Esophagus squamous epithelium (tissue), 4 donors: ENCODE measurements at regions not wholly inside any gene's neighbourhood (a gene's known extent, or its start where the extent isn't known, plus 50 kb on each side); places are given as distances from the start of the nearest gene placed in this dataset.

Experiments
- CTCF ChIP-seq, 6 experiments: fragments of 450-650 bp in 4 of 6; fragments of 200-600 bp in 2 of 6; sonication (generic) in 2 of 6; IDR thresholded peaks; one replicate each; pipeline ENCODE4 v1.5.1; 2016 to 2019; ENCODE audit warnings: antibody characterized with exemption in 6 of 6, mild to moderate bottlenecking in 4 of 6, moderate library complexity in 4 of 6
- POLR2A ChIP-seq, 4 donors: fragments of 450-650 bp; IDR thresholded peaks; one replicate each; pipeline ENCODE4 v1.6.1; 2017; ENCODE audit warnings: antibody characterized with exemption in 4 of 4, mild to moderate bottlenecking in 4 of 4, moderate library complexity in 3 of 4

- TF ChIP-seq CTCF (IDR thresholded peaks at IDR 0.05) (no peak), POLR2A (IDR thresholded peaks at IDR 0.05) (no peak)
Measured at GRCh38 chr16:61581417-61582046, 454.7 kb downstream of the CDH8 start.
